BJ (cell line): ENCODE measurements at regions not wholly inside any gene's neighbourhood (a gene's known extent, or its start where the extent isn't known, plus 50 kb on each side); places are given as distances from the start of the nearest gene placed in this dataset.

Source experiments
- CTCF ChIA-PET: fragments of 350-600 bp; formaldehyde crosslinking; extraction: SDS; loops from one replicate; lab custom pipeline; 2021; ENCODE audit warnings: antibody characterized with exemption, inconsistent platforms; lab: Yijun Ruan, JAX
- POLR2A ChIA-PET: fragments of 300-600 bp; sonication (Branson Sonifier 250); formaldehyde crosslinking; extraction: SDS; loops from one replicate; lab custom pipeline; 2021; ENCODE audit warnings: antibody characterized with exemption; lab: Charles Lee
- DNase-seq: peaks from one replicate; pipeline ENCODE4 v3.0.0-alpha.2; 2011; ENCODE audit warnings: low read depth
- H3K27me3 ChIP-seq: 2 replicates; pipeline ENCODE4 v1.6.0; 2011; ENCODE audit warnings: low read length; ENCODE audit not compliant: control insufficient read depth, insufficient read depth
- H3K36me3 ChIP-seq: 2 replicates; pipeline ENCODE4 v1.5.1; 2011; ENCODE audit warnings: low read length; ENCODE audit not compliant: control insufficient read depth, insufficient read depth
- H3K4me3 ChIP-seq: 2 replicates; pipeline ENCODE4 v1.5.1; 2011; ENCODE audit warnings: low read depth, mild to moderate bottlenecking, control low read depth, low read length
- CTCF ChIP-seq: IDR thresholded peaks from 2 replicates; pipeline ENCODE4 v1.5.1; 2011; ENCODE audit warnings: low read depth, mild to moderate bottlenecking, control low read depth, inconsistent platforms, low read length, moderate library complexity; ENCODE audit not compliant: insufficient read depth

- no peak for TF ChIP-seq CTCF
- H3K27me3 ChIP-seq = no peaks in the 10 kb centered on the region
- H3K36me3 ChIP-seq = no peaks in the 10 kb centered on the region
- no peak overlapping the region for H3K4me3 ChIP-seq
- no peak for DNase-seq
- ChIA-PET CTCF (no interaction called here), POLR2A (no interaction called here)
Observed at GRCh38 chr18:76167845-76168621, 327.0 kb downstream of the ZNF516 start.

- no peak overlapping the region for H3K4me3 ChIP-seq
- CTCF ChIA-PET = no interaction called here
- no peak for TF ChIP-seq CTCF
- DNase-seq = no peak
- POLR2A ChIA-PET = no interaction called here
- H3K36me3 ChIP-seq = no peaks in the 10 kb centered on the region
- no peaks in the 10 kb centered on the region for H3K27me3 ChIP-seq
Observed at GRCh38 chr18:76167410-76167809, 327.6 kb downstream of the ZNF516 start.

- DNase-seq = no peak
- H3K27me3 ChIP-seq = no peaks in the 10 kb centered on the region
- TF ChIP-seq CTCF = no peak
- ChIA-PET CTCF (no interaction called here), POLR2A (no interaction called here)
- no peak overlapping the region for H3K4me3 ChIP-seq
- H3K36me3 ChIP-seq = no peaks in the 10 kb centered on the region
Observed at GRCh38 chr18:76162886-76163285, 332.2 kb downstream of the ZNF516 start.

- CTCF ChIA-PET = no interaction called here
- POLR2A ChIA-PET = no interaction called here
- DNase-seq = no peak
- Histone ChIP-seq H3K4me3 (no peak overlapping the region), H3K27me3 (no peaks in the 10 kb centered on the region), H3K36me3 (no peaks in the 10 kb centered on the region)
- TF ChIP-seq CTCF = no peak
Observed at GRCh38 chr18:76161983-76162382, 333.1 kb downstream of the ZNF516 start.

GRCh38 chr18:76153691-76154090 is 341.4 kb downstream of the ZNF516 start:
- POLR2A ChIA-PET = no interaction called here
- Histone ChIP-seq H3K27me3 (no peaks in the 10 kb centered on the region), H3K4me3 (no peak overlapping the region), H3K36me3 (no peaks in the 10 kb centered on the region)
- TF ChIP-seq CTCF = no peak
- no peak for DNase-seq
- CTCF ChIA-PET = no interaction called here
